Panc1 (cell line): ENCODE measurements at regions not wholly inside any gene's neighbourhood (a gene's known extent, or its start where the extent isn't known, plus 50 kb on each side); places are given as distances from the start of the nearest gene placed in this dataset.

Experiments used
- ATAC-seq: fragments of 200-7000 bp; cut with Tn5 transposase; 2 replicates; pipeline ENCODE4 v1.9.1; 2020; ENCODE audit warnings: mild to moderate bottlenecking, moderate library complexity
- BruUV-seq: library from RNA; stranded (reverse); fragments of 400-500 nt; replicated peaks from 2 replicates; lab custom pipeline; 2021; lab: Mats Ljungman, UMichigan
- CTCF ChIA-PET: fragments of 300-600 bp; sonication (Branson Sonifier 250); formaldehyde crosslinking; loops from one replicate; lab custom pipeline; 2022; ENCODE audit warnings: antibody characterized with exemption; lab: Charles Lee
- POLR2A ChIA-PET: fragments of 300-600 bp; sonication (Branson Sonifier 250); formaldehyde crosslinking; loops from one replicate; lab custom pipeline; 2022; ENCODE audit warnings: antibody characterized with exemption; lab: Charles Lee
- DNase-seq: peaks from one replicate; pipeline ENCODE4 v3.0.0-alpha.2; 2010; ENCODE audit warnings: low read depth, low spot score
- H3K27ac ChIP-seq: 2 replicates; pipeline ENCODE4 v1.5.1; 2011; ENCODE audit warnings: mild to moderate bottlenecking, low read length, inconsistent platforms
- H3K27me3 ChIP-seq: fragments of 200-500 bp; sonication (Bioruptor generic); 2 replicates; pipeline ENCODE4 v1.6.0; 2014; ENCODE audit warnings: low read length, inconsistent platforms; ENCODE audit not compliant: control insufficient read depth, insufficient read depth
- H3K36me3 ChIP-seq: fragments of 200-500 bp; sonication (Bioruptor generic); 2 replicates; pipeline ENCODE4 v1.5.1; 2014; ENCODE audit warnings: inconsistent platforms, mild to moderate bottlenecking, low read length, moderate library complexity; ENCODE audit not compliant: control insufficient read depth, insufficient read depth
- H3K4me1 ChIP-seq: 2 replicates; pipeline ENCODE4 v1.5.1; 2011; ENCODE audit warnings: inconsistent platforms, mild to moderate bottlenecking, low read length, moderate library complexity; ENCODE audit not compliant: control insufficient read depth, insufficient read depth
- H3K4me3 ChIP-seq, 2 experiments: 2 replicates each; pipeline ENCODE4 v1.5.1; 2011 to 2012; ENCODE audit warnings: low read depth in 2 of 2, low read length in 2 of 2, mild to moderate bottlenecking in 2 of 2, inconsistent platforms in 1 of 2, moderate library complexity in 1 of 2
- H3K9me3 ChIP-seq: fragments of 200-500 bp; sonication (Bioruptor generic); 2 replicates; pipeline ENCODE4 v1.5.1; 2014; ENCODE audit warnings: low read depth, mild to moderate bottlenecking, inconsistent platforms, low read length, moderate library complexity; ENCODE audit not compliant: control insufficient read depth, insufficient read depth
- CTCF ChIP-seq: fragments of 450-650 bp; IDR thresholded peaks from 2 replicates; pipeline ENCODE4 v1.5.1; 2017; ENCODE audit warnings: mild to moderate bottlenecking
- POLR2AphosphoS5 ChIP-seq: IDR thresholded peaks from 2 replicates; pipeline ENCODE4 v1.6.1; 2012; ENCODE audit warnings: mild to moderate bottlenecking, low read depth, low read length, moderate library complexity
- REST ChIP-seq, 2 experiments: IDR thresholded peaks; 2 replicates each; pipeline ENCODE4 v1.6.1; 2011 to 2012; ENCODE audit warnings: low read depth in 2 of 2, control low read depth in 1 of 2, low read length in 1 of 2, mild to moderate bottlenecking in 1 of 2, moderate library complexity in 1 of 2; ENCODE audit not compliant: insufficient read depth in 1 of 2
- SIN3A ChIP-seq: IDR thresholded peaks from 2 replicates; pipeline ENCODE4 v1.6.1; 2012; ENCODE audit warnings: low read depth, mild to moderate bottlenecking, low read length, moderate library complexity, borderline replicate concordance; ENCODE audit not compliant: insufficient read depth
- TCF7L2 ChIP-seq: IDR thresholded peaks from 2 replicates; pipeline ENCODE4 v1.6.1; 2011; ENCODE audit warnings: mild to moderate bottlenecking, low read depth, low read length, inconsistent platforms
- in situ Hi-C: cut with HindIII; loops from 2 replicates; pipeline ENCODE4 v1.10.0; 2016; ENCODE audit warnings: low sequenced_read_pairs, low pct_unique_long_range_greater_than_20kb
- intact Hi-C: fragments of 100-400 bp; cut with micrococcal nuclease; formaldehyde crosslinking; loops from one replicate; pipeline ENCODE4 v1.10.0; 2022; ENCODE audit not compliant: unreplicated experiment

GRCh38 chr15:79560384-79560783, 128.2 kb downstream of the MINAR1 start:
- H3K4me1 ChIP-seq, result no peaks in the 10 kb centered on the region
- H3K4me3 ChIP-seq, result no peak overlapping the region
- H3K9me3 ChIP-seq, result no peaks in the 10 kb centered on the region
- no TSS peak for BruUV-seq
- CTCF ChIA-PET, result interaction anchor here (0.7 kb wide), 1 partner anchor 790 kb away, joined by 3 read pairs; no protein-coding TSS in a partner anchor
- TF ChIP-seq CTCF (no peak), TCF7L2 (no peak), REST (IDR thresholded peaks at IDR 0.05; ENCODE audit: insufficient read depth in 1 of 2, low read depth in 2 of 2, low read length in 1 of 2) (no peak), SIN3A (no peak), POLR2AphosphoS5 (no peak)
- intact Hi-C loops, result no loop called here
- ATAC-seq (no peak), DNase-seq (no peak)
- H3K36me3 ChIP-seq, result no peaks in the 10 kb centered on the region
- POLR2A ChIA-PET, result no interaction called here
- H3K27ac ChIP-seq, result no peak overlapping the region
- in situ Hi-C loops, result no loop called here
- peaks cover 16% of the 10 kb centered on the region for H3K27me3 ChIP-seq

GRCh38 chr15:79561982-79562381, 129.8 kb downstream of the MINAR1 start:
- intact Hi-C loops, result no loop called here
- CTCF ChIA-PET, result interaction anchor here (0.7 kb wide), 1 partner anchor 163 kb away, joined by 4 read pairs; no protein-coding TSS in a partner anchor
- POLR2A ChIA-PET, result no interaction called here
- Histone ChIP-seq H3K36me3 (no peaks in the 10 kb centered on the region), H3K27me3 (peaks cover 20% of the 10 kb centered on the region), H3K4me3 (no peak overlapping the region), H3K9me3 (no peaks in the 10 kb centered on the region), H3K4me1 (no peaks in the 10 kb centered on the region), H3K27ac (no peak overlapping the region)
- DNase-seq, result no peak
- in situ Hi-C loops, result no loop called here
- no peak for ATAC-seq
- TF ChIP-seq REST (IDR thresholded peaks at IDR 0.05; ENCODE audit: insufficient read depth in 1 of 2, low read depth in 2 of 2, low read length in 1 of 2) (no peak), CTCF (no peak)
- no TSS peak for BruUV-seq
